Adipocyte (in vitro differentiated cells): ENCODE measurements at regions not wholly inside any gene's neighbourhood (a gene's known extent, or its start where the extent isn't known, plus 50 kb on each side); places are given as distances from the start of the nearest gene placed in this dataset.

Experiments
- DNase-seq: peaks from one replicate; pipeline ENCODE4 v3.0.0-alpha.2; 2015; ENCODE audit warnings: low read depth
- H3K27me3 ChIP-seq: replicated peaks from 2 replicates; pipeline ENCODE4 v1.7.0; 2013; ENCODE audit warnings: mild to moderate bottlenecking, low read length, moderate library complexity; ENCODE audit not compliant: control insufficient read depth, insufficient read depth
- H3K36me3 ChIP-seq: 2 replicates; pipeline ENCODE4 v1.7.0; 2013; ENCODE audit warnings: low read length, mild to moderate bottlenecking, moderate library complexity; ENCODE audit not compliant: control insufficient read depth, insufficient read depth, severe bottlenecking
- H3K4me1 ChIP-seq: 2 replicates; pipeline ENCODE4 v1.7.0; 2013; ENCODE audit warnings: mild to moderate bottlenecking, low read length, moderate library complexity; ENCODE audit not compliant: control insufficient read depth, insufficient read depth
- H3K4me3 ChIP-seq: 2 replicates; pipeline ENCODE4 v1.7.0; 2013; ENCODE audit warnings: mild to moderate bottlenecking, low read length, moderate library complexity
- H3K9ac ChIP-seq: 2 replicates; pipeline ENCODE4 v1.7.0; 2013; ENCODE audit warnings: mild to moderate bottlenecking, low read length, moderate library complexity
- H3K9me3 ChIP-seq: 2 replicates; pipeline ENCODE4 v1.7.0; 2013; ENCODE audit warnings: mild to moderate bottlenecking, low read length, moderate library complexity; ENCODE audit not compliant: control insufficient read depth

- Histone ChIP-seq H3K36me3 (no peaks in the 10 kb centered on the region), H3K4me1 (peaks cover 5% of the 10 kb centered on the region), H3K9me3 (peaks cover 5% of the 10 kb centered on the region), H3K4me3 (no peak overlapping the region), H3K27me3 (no peaks in the 10 kb centered on the region), H3K9ac (no peak overlapping the region)
- DNase-seq, result peak; percentile 8
These were observed 104.3 kb upstream of the SLC38A4 start for GRCh38 chr12:46930101-46930500.

DNA sequence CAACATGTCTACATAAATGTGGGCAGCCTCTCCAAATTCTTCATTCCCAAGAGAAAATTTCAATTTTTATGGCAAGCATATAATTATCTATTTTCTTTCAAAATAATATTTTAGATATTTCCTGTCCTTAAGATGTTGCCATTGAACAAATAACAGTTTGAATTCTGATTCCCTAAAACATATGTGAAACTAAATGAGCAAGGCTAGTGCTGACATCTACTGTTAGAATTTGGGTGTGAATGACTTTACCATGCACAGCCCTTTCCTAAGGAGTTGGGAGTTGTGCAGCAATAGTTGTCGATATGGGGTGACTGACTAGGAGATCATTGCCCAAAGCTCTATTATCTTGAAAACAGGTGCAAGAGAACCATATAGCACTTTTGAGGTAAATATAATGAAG, 108.2 kb upstream of the SLC38A4 start:
- H3K36me3 ChIP-seq, result no peaks in the 10 kb centered on the region
- H3K4me3 ChIP-seq, result no peak overlapping the region
- H3K27me3 ChIP-seq, result no peaks in the 10 kb centered on the region
- peak overlapping the region; percentile 35 for H3K9ac ChIP-seq
- peak; percentile 87 for DNase-seq
- peaks cover 5% of the 10 kb centered on the region for H3K9me3 ChIP-seq
- peaks cover 5% of the 10 kb centered on the region for H3K4me1 ChIP-seq

- Histone ChIP-seq H3K9ac (no peak overlapping the region), H3K36me3 (no peaks in the 10 kb centered on the region), H3K4me3 (no peak overlapping the region), H3K9me3 (peaks cover 5% of the 10 kb centered on the region), H3K4me1 (peaks cover 5% of the 10 kb centered on the region), H3K27me3 (no peaks in the 10 kb centered on the region)
- no peak for DNase-seq
These were observed 108.7 kb upstream of the SLC38A4 start for GRCh38 chr12:46934374-46935111.

GRCh38 chr12:46935271-46935847, 109.6 kb upstream of the SLC38A4 start:
- Histone ChIP-seq H3K36me3 (no peaks in the 10 kb centered on the region), H3K9ac (no peak overlapping the region), H3K4me3 (no peak overlapping the region), H3K4me1 (peaks cover 5% of the 10 kb centered on the region), H3K9me3 (peaks cover 5% of the 10 kb centered on the region), H3K27me3 (no peaks in the 10 kb centered on the region)
- DNase-seq, result no peak

- H3K36me3 ChIP-seq, result no peaks in the 10 kb centered on the region
- H3K4me3 ChIP-seq, result no peak overlapping the region
- no peak overlapping the region for H3K9ac ChIP-seq
- no peak for DNase-seq
- peaks cover 5% of the 10 kb centered on the region for H3K9me3 ChIP-seq
- H3K4me1 ChIP-seq, result peaks cover 5% of the 10 kb centered on the region
- no peaks in the 10 kb centered on the region for H3K27me3 ChIP-seq
These were observed 110.2 kb upstream of the SLC38A4 start for GRCh38 chr12:46936042-46936441.

- Histone ChIP-seq H3K9me3 (no peaks in the 10 kb centered on the region), H3K36me3 (no peaks in the 10 kb centered on the region), H3K4me3 (no peak overlapping the region), H3K27me3 (no peaks in the 10 kb centered on the region), H3K4me1 (peaks cover 5% of the 10 kb centered on the region), H3K9ac (no peak overlapping the region)
- DNase-seq, result no peak
These were observed 112.4 kb upstream of the SLC38A4 start for GRCh38 chr12:46938071-46938678.

GRCh38 chr12:46941981-46942380, 116.2 kb upstream of the SLC38A4 start:
- Histone ChIP-seq H3K4me1 (peaks cover 9% of the 10 kb centered on the region), H3K9ac (no peak overlapping the region), H3K9me3 (no peaks in the 10 kb centered on the region), H3K36me3 (no peaks in the 10 kb centered on the region), H3K27me3 (no peaks in the 10 kb centered on the region), H3K4me3 (no peak overlapping the region)
- DNase-seq, result no peak

GRCh38 chr12:46942579-46942978, 116.8 kb upstream of the SLC38A4 start:
- no peak for DNase-seq
- no peaks in the 10 kb centered on the region for H3K9me3 ChIP-seq
- H3K36me3 ChIP-seq, result no peaks in the 10 kb centered on the region
- H3K4me3 ChIP-seq, result no peak overlapping the region
- H3K9ac ChIP-seq, result no peak overlapping the region
- no peaks in the 10 kb centered on the region for H3K27me3 ChIP-seq
- H3K4me1 ChIP-seq, result peaks cover 9% of the 10 kb centered on the region

GRCh38 chr12:46944088-46944487, 118.3 kb upstream of the SLC38A4 start:
- no peaks in the 10 kb centered on the region for H3K36me3 ChIP-seq
- H3K27me3 ChIP-seq, result no peaks in the 10 kb centered on the region
- peak; percentile 33 for DNase-seq
- H3K4me3 ChIP-seq, result no peak overlapping the region
- H3K4me1 ChIP-seq, result peaks cover 9% of the 10 kb centered on the region
- H3K9me3 ChIP-seq, result no peaks in the 10 kb centered on the region
- no peak overlapping the region for H3K9ac ChIP-seq

DNA sequence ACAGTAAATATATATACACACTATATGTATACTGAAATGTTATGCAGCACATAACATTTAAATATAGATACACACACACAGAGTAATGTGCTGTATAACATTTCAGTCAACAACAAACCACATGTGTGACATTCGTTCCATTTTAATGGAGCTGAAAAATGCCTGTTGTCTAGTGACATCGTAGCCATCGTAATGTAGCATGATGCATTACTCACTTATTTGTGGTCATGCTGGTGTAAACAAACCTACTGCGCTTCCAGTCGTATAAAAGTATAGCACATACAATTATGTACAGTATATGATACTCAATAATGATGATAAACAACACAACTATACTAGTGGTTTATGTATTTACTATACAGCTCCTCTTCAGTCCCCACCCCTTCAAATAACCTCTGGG, 119.0 kb upstream of the SLC38A4 start:
- no peak for DNase-seq
- Histone ChIP-seq H3K4me1 (peaks cover 9% of the 10 kb centered on the region), H3K9ac (no peak overlapping the region), H3K4me3 (no peak overlapping the region), H3K9me3 (no peaks in the 10 kb centered on the region), H3K27me3 (no peaks in the 10 kb centered on the region), H3K36me3 (no peaks in the 10 kb centered on the region)

- Histone ChIP-seq H3K36me3 (no peaks in the 10 kb centered on the region), H3K9me3 (no peaks in the 10 kb centered on the region), H3K4me1 (peaks cover 9% of the 10 kb centered on the region), H3K4me3 (no peak overlapping the region), H3K9ac (no peak overlapping the region), H3K27me3 (no peaks in the 10 kb centered on the region)
- no peak for DNase-seq
These were observed 119.8 kb upstream of the SLC38A4 start for GRCh38 chr12:46945591-46945990.
